HCT116 (cell line): ENCODE measurements at regions not wholly inside any gene's neighbourhood (a gene's known extent, or its start where the extent isn't known, plus 50 kb on each side); places are given as distances from the start of the nearest gene placed in this dataset.

ENCODE experiments used
- ATAC-seq: fragments of 200-7000 bp; cut with Tn5 transposase; 2 replicates; pipeline ENCODE4 v1.9.1; 2020; ENCODE audit warnings: mild to moderate bottlenecking, moderate library complexity
- BruUV-seq: library from RNA; stranded (reverse); fragments of 400-500 nt; replicated peaks from 2 replicates; lab custom pipeline; 2021; lab: Mats Ljungman, UMichigan
- CTCF ChIA-PET: fragments of 300-600 bp; sonication (Branson Sonifier 250); formaldehyde crosslinking; loops from one replicate; lab custom pipeline; 2021; ENCODE audit warnings: antibody characterized with exemption; lab: Charles Lee
- POLR2A ChIA-PET: fragments of 300-600, 350-600 bp; sonication (Branson Sonifier 250); formaldehyde crosslinking; loops from one replicate; lab custom pipeline; 2021; ENCODE audit warnings: antibody characterized with exemption; lab: Charles Lee
- RAD21 ChIA-PET, 2 experiments: fragments of 300-600 bp; sonication (Branson Sonifier 250); formaldehyde crosslinking; loops; one replicate each; lab custom pipeline; 2023; ENCODE audit warnings: low total read pairs in 2 of 2; ENCODE audit not compliant: uncharacterized antibody in 2 of 2, unreplicated experiment in 2 of 2, low non-redundant PET in 1 of 2; lab: Charles Lee
- DNase-seq: peaks from one replicate; pipeline ENCODE4 v3.0.0-alpha.2; 2010; ENCODE audit warnings: low read depth, low spot score
- H2AFZ ChIP-seq: fragments of 200-600 bp; shearing (Covaris generic), sonication (generic); 2 replicates; pipeline ENCODE4 v1.6.1; 2017; ENCODE audit warnings: low read depth, mixed run types, mixed read lengths, antibody characterized with exemption, low read length; ENCODE audit not compliant: poor library complexity, severe bottlenecking
- H3K27ac ChIP-seq: 2 replicates; pipeline ENCODE4 v1.5.1; 2012; ENCODE audit warnings: low read depth, low read length
- H3K27me3 ChIP-seq: fragments of 200-600 bp; sonication (generic); 2 replicates; pipeline ENCODE4 v1.6.1; 2016; ENCODE audit warnings: mixed run types, low read length, mixed read lengths; ENCODE audit not compliant: insufficient read depth
- H3K36me3 ChIP-seq, 2 experiments: fragments of 200-500 bp in 1 of 2; fragments of 200-600 bp in 1 of 2; sonication (Bioruptor generic) in 1 of 2; sonication (generic) in 1 of 2; 2 replicates each; pipeline versions ENCODE4 v1.5.1 to v1.6.1; 2014 to 2016; ENCODE audit warnings: low read length in 2 of 2, inconsistent platforms in 1 of 2, mixed read lengths in 1 of 2, mixed run types in 1 of 2; ENCODE audit not compliant: insufficient read depth in 2 of 2, control insufficient read depth in 1 of 2
- H3K4me1 ChIP-seq, 2 experiments: fragments of 200-600 bp in 1 of 2; sonication (generic) in 1 of 2; 2 replicates each; pipeline versions ENCODE4 v1.5.1 to v1.6.1; 2012 to 2017; ENCODE audit warnings: low read length in 2 of 2, inconsistent platforms in 1 of 2, mild to moderate bottlenecking in 1 of 2, mixed read lengths in 1 of 2, mixed run types in 1 of 2, moderate library complexity in 1 of 2; ENCODE audit not compliant: insufficient read depth in 2 of 2, control insufficient read depth in 1 of 2
- H3K4me2 ChIP-seq: fragments of 200-600 bp; sonication (generic); 2 replicates; pipeline ENCODE4 v1.6.1; 2017; ENCODE audit warnings: mixed run types, low read length, mixed read lengths
- H3K4me3 ChIP-seq, 2 experiments: fragments of 200-600 bp in 1 of 2; sonication (generic) in 1 of 2; replicated peaks in 1 of 2; 2 replicates each; pipeline ENCODE4 v1.5.1; 2011 to 2016; ENCODE audit warnings: low read length in 2 of 2, control low read depth in 1 of 2, low read depth in 1 of 2, mild to moderate bottlenecking in 1 of 2, mixed read lengths in 1 of 2, mixed run types in 1 of 2
- H3K79me2 ChIP-seq: fragments of 200-600 bp; sonication (generic); 2 replicates; pipeline ENCODE4 v1.6.1; 2017; ENCODE audit warnings: mild to moderate bottlenecking, mixed run types, low read length, moderate library complexity, mixed read lengths; ENCODE audit not compliant: insufficient read depth
- H3K9ac ChIP-seq: fragments of 200-600 bp; sonication (generic); 2 replicates; pipeline ENCODE4 v1.6.1; 2016; ENCODE audit warnings: low read length, mixed read lengths
- H3K9me2 ChIP-seq: fragments of 200-600 bp; sonication (generic), shearing (Covaris generic); 2 replicates; pipeline ENCODE4 v1.6.1; 2017; ENCODE audit warnings: mixed run types, mild to moderate bottlenecking, moderate library complexity; ENCODE audit not compliant: insufficient read depth
- H3K9me3 ChIP-seq, 2 experiments: fragments of 200-500 bp in 1 of 2; fragments of 200-600 bp in 1 of 2; sonication (Bioruptor generic) in 1 of 2; sonication (generic) in 1 of 2; 2 replicates each; pipeline ENCODE4 v1.6.1; 2014 to 2017; ENCODE audit warnings: low read length in 2 of 2, mixed read lengths in 2 of 2, inconsistent platforms in 1 of 2, low read depth in 1 of 2, mild to moderate bottlenecking in 1 of 2, mixed run types in 1 of 2, moderate library complexity in 1 of 2; ENCODE audit not compliant: control insufficient read depth in 1 of 2, insufficient read depth in 1 of 2
- H4K20me1 ChIP-seq: fragments of 200-600 bp; sonication (generic), shearing (Covaris generic); 2 replicates; pipeline ENCODE4 v1.6.1; 2017; ENCODE audit warnings: mixed run types, mild to moderate bottlenecking, moderate library complexity; ENCODE audit not compliant: insufficient read depth
- CBX3 ChIP-seq: IDR thresholded peaks from 2 replicates; pipeline ENCODE4 v1.6.1; 2012; ENCODE audit warnings: low read depth
- CEBPB ChIP-seq: IDR thresholded peaks from 2 replicates; pipeline ENCODE4 v1.6.1; 2012; ENCODE audit warnings: low read depth
- CTCF ChIP-seq, 3 experiments: fragments of 200-600 bp in 1 of 3; sonication (generic) in 1 of 3; IDR thresholded peaks in 2 of 3; conservative IDR thresholded peaks in 1 of 3; 2 replicates each; pipeline ENCODE4 v1.5.1; 2012 to 2017; ENCODE audit warnings: low read depth in 2 of 3, low read length in 2 of 3, antibody characterized with exemption in 1 of 3, borderline replicate concordance in 1 of 3, control low read depth in 1 of 3, mild to moderate bottlenecking in 1 of 3, mixed read lengths in 1 of 3, mixed run types in 1 of 3, moderate library complexity in 1 of 3; ENCODE audit not compliant: insufficient read depth in 1 of 3
- EGR1 ChIP-seq: IDR thresholded peaks from 2 replicates; pipeline ENCODE4 v1.6.1; 2012; ENCODE audit warnings: low read depth
- ELF1 ChIP-seq: IDR thresholded peaks from 2 replicates; pipeline ENCODE4 v1.6.1; 2012; ENCODE audit warnings: low read depth, borderline replicate concordance
- EZH2 ChIP-seq: fragments of 200-600 bp; sonication (generic); IDR thresholded peaks from 2 replicates; pipeline ENCODE4 v1.6.1; 2017; ENCODE audit warnings: antibody characterized with exemption, mixed run types
- EZH2phosphoT487 ChIP-seq: fragments of 200-600 bp; IDR thresholded peaks from 2 replicates; pipeline ENCODE4 v1.6.1; 2018; ENCODE audit warnings: antibody characterized with exemption, borderline replicate concordance
- FOSL1 ChIP-seq: IDR thresholded peaks from 2 replicates; pipeline ENCODE4 v1.6.1; 2012; ENCODE audit warnings: low read depth
- JUND ChIP-seq: IDR thresholded peaks from 2 replicates; pipeline ENCODE4 v1.6.1; 2012
- POLR2A ChIP-seq: IDR thresholded peaks from 2 replicates; pipeline ENCODE4 v1.7.0; 2011; ENCODE audit warnings: borderline replicate concordance; ENCODE audit not compliant: insufficient read depth, insufficient read length; ENCODE audit errors: extremely low read depth
- POLR2AphosphoS5 ChIP-seq: IDR thresholded peaks from 2 replicates; pipeline ENCODE4 v1.6.1; 2011; ENCODE audit warnings: mild to moderate bottlenecking, low read depth, low read length, moderate library complexity
- RAD21 ChIP-seq: IDR thresholded peaks from 2 replicates; pipeline ENCODE4 v1.6.1; 2012; ENCODE audit warnings: low read depth, mild to moderate bottlenecking
- SP1 ChIP-seq: IDR thresholded peaks from 2 replicates; pipeline ENCODE4 v1.6.1; 2012; ENCODE audit warnings: low read depth
- SRF ChIP-seq: IDR thresholded peaks from 2 replicates; pipeline ENCODE4 v1.6.1; 2012; ENCODE audit warnings: low read depth
- TCF7L2 ChIP-seq: IDR thresholded peaks from 2 replicates; pipeline ENCODE4 v1.7.0; 2011; ENCODE audit warnings: borderline replicate concordance, inconsistent platforms; ENCODE audit not compliant: insufficient read depth, insufficient read length; ENCODE audit errors: extremely low read depth
- YY1 ChIP-seq: IDR thresholded peaks from 2 replicates; pipeline ENCODE4 v1.6.1; 2011; ENCODE audit warnings: low read length, low read depth, moderate library complexity, mild to moderate bottlenecking; ENCODE audit not compliant: insufficient replicate concordance; ENCODE audit errors: extremely low read depth
- ZBTB33 ChIP-seq: IDR thresholded peaks from 2 replicates; pipeline ENCODE4 v1.6.1; 2011; ENCODE audit warnings: mild to moderate bottlenecking, low read length, moderate library complexity; ENCODE audit not compliant: insufficient replicate concordance; ENCODE audit errors: extremely low read depth
- ZFX ChIP-seq: fragments of 450-650 bp; IDR thresholded peaks from 2 replicates; pipeline ENCODE4 v1.6.1; 2017
- ZNF274 ChIP-seq: fragments of 200-500 bp; sonication (Bioruptor generic); IDR thresholded peaks from 2 replicates; pipeline ENCODE4 v1.6.1; 2014; ENCODE audit warnings: mild to moderate bottlenecking, low read depth, low read length, inconsistent platforms
- intact Hi-C: fragments of 100-400 bp; cut with micrococcal nuclease; formaldehyde crosslinking; loops from 2 replicates; pipeline ENCODE4 v1.10.0; 2022
- TF ChIP-seq, protein P1 (sequence below): IDR thresholded peaks from 2 replicates; pipeline ENCODE4 v1.6.1; 2012; ENCODE audit warnings: low read depth

DNA sequence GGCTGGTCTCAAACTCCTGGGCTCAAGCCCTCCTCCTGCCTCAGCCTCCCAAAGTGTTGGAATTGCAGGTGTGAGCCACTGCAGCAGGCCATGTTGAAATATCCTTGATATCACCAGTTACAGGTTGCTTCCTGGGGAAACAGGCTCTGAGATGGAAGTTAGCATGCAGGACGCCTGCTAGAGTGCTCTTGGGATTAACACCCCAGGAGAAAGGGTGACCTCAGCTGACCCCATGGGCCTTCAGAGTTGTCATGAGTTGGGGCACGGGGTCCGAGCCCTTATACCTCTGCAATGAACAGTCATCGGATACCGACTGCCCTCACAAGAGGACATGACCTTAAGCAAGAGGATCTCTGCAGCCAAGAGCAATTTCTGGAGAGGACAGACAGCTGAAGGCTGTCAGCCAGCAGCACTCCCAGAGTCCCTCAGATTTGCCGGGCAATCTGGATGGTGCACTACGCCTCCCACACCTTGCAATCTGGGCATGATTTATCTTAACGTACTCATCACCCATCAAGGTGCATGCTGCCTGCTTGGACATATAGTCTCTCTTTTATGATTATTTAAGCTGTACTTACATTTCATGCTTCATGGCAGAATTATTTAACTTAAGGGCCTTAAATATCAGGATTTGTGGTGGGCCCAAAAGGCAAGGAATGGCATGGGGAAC lies 134.6 kb downstream of the ADSS2 start:
- H3K4me1 ChIP-seq = peaks cover 5 to 6% of the 10 kb centered on the region in 2 experiments
- RAD21 ChIA-PET = no interaction called here
- ATAC-seq (no peak), DNase-seq (no peak)
- H3K4me2 ChIP-seq = no peak overlapping the region
- H3K9ac ChIP-seq = no peak overlapping the region
- H3K9me2 ChIP-seq = no peaks in the 10 kb centered on the region
- H3K36me3 ChIP-seq = no peaks in the 10 kb centered on the region
- H3K79me2 ChIP-seq = no peaks in the 10 kb centered on the region
- CTCF ChIA-PET = no interaction called here
- no peaks in the 10 kb centered on the region for H3K27me3 ChIP-seq
- no peak overlapping the region for H2AFZ ChIP-seq
- TF ChIP-seq EZH2phosphoT487 = no peak
- TF ChIP-seq TCF7L2 = no peak
- no peak for TF ChIP-seq CEBPB
- no peak for TF ChIP-seq SRF
- TF ChIP-seq RAD21 = no peak
- TF ChIP-seq FOSL1 = no peak
- no peak for TF ChIP-seq YY1
- no peak for TF ChIP-seq EZH2
- no peak for TF ChIP-seq ZFX
- TF ChIP-seq POLR2A = no peak
- TF ChIP-seq JUND = no peak
- TF ChIP-seq CBX3 = no peak
- TF ChIP-seq SP1 = no peak
- TF ChIP-seq, protein P1, sequence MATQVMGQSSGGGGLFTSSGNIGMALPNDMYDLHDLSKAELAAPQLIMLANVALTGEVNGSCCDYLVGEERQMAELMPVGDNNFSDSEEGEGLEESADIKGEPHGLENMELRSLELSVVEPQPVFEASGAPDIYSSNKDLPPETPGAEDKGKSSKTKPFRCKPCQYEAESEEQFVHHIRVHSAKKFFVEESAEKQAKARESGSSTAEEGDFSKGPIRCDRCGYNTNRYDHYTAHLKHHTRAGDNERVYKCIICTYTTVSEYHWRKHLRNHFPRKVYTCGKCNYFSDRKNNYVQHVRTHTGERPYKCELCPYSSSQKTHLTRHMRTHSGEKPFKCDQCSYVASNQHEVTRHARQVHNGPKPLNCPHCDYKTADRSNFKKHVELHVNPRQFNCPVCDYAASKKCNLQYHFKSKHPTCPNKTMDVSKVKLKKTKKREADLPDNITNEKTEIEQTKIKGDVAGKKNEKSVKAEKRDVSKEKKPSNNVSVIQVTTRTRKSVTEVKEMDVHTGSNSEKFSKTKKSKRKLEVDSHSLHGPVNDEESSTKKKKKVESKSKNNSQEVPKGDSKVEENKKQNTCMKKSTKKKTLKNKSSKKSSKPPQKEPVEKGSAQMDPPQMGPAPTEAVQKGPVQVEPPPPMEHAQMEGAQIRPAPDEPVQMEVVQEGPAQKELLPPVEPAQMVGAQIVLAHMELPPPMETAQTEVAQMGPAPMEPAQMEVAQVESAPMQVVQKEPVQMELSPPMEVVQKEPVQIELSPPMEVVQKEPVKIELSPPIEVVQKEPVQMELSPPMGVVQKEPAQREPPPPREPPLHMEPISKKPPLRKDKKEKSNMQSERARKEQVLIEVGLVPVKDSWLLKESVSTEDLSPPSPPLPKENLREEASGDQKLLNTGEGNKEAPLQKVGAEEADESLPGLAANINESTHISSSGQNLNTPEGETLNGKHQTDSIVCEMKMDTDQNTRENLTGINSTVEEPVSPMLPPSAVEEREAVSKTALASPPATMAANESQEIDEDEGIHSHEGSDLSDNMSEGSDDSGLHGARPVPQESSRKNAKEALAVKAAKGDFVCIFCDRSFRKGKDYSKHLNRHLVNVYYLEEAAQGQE = no peak
- no peak for TF ChIP-seq CTCF (IDR thresholded peaks at IDR 0.05 in 2 of 3, conservative IDR thresholded peaks at IDR 0.05 in 1 of 3; ENCODE audit: borderline replicate concordance in 1 of 3, insufficient read depth in 1 of 3, low read depth in 2 of 3, low read length in 2 of 3)
- no peak for TF ChIP-seq ZBTB33
- TF ChIP-seq EGR1 = no peak
- no peak for TF ChIP-seq POLR2AphosphoS5
- no peak for TF ChIP-seq ZNF274
- TF ChIP-seq ELF1 = no peak
- H3K9me3 ChIP-seq = no peaks in the 10 kb centered on the region
- POLR2A ChIA-PET = interaction anchor here (0.6 kb wide), 1 partner anchor 17 kb away, joined by 3 read pairs; no protein-coding TSS in a partner anchor
- H4K20me1 ChIP-seq = no peaks in the 10 kb centered on the region
- no peak overlapping the region for H3K27ac ChIP-seq
- no peak overlapping the region for H3K4me3 ChIP-seq
- BruUV-seq = no TSS peak
- intact Hi-C loops = no loop called here
